Neural progenitor cell (in vitro differentiated cells): ENCODE measurements at regions not wholly inside any gene's neighbourhood (a gene's known extent, or its start where the extent isn't known, plus 50 kb on each side); places are given as distances from the start of the nearest gene placed in this dataset.

Source experiments
- EZH2phosphoT487 ChIP-seq: fragments of 200-600 bp; sonication (generic); IDR thresholded peaks from 2 replicates; pipeline ENCODE4 v1.6.1; 2017; ENCODE audit warnings: antibody characterized with exemption
- TF ChIP-seq, protein P1 (sequence below): fragments of 200-600 bp; sonication (generic); IDR thresholded peaks from 2 replicates; pipeline ENCODE4 v1.5.1; 2017; ENCODE audit warnings: antibody characterized with exemption, mild to moderate bottlenecking

DNA sequence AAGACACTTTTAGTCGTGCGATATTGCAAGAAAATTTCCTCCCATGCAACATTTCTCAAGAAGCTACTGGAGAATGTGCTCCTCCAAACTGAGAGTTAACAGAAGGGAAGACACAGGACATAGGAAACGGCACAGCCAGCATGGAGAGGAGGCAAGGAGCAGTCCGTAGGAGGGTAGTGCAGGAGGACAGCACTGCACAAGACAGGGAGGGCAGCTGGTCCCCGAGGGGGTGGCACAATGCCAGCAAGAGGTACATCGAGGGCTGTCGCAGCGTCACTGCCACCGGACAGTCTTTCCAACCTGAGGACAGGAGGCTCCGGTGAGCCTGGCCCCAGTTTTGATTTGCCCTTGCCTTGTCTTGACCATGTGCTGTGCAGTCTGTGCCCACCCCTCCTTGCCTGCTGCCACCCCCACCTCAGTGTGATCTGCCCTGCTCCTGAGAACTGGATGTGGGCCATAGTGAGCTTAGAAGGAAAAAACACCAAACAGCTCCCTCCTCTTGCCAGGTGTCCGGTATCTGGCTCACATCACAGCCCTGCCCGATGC is 81.6 kb upstream of the LAPTM4A start:
- TF ChIP-seq, protein P1, sequence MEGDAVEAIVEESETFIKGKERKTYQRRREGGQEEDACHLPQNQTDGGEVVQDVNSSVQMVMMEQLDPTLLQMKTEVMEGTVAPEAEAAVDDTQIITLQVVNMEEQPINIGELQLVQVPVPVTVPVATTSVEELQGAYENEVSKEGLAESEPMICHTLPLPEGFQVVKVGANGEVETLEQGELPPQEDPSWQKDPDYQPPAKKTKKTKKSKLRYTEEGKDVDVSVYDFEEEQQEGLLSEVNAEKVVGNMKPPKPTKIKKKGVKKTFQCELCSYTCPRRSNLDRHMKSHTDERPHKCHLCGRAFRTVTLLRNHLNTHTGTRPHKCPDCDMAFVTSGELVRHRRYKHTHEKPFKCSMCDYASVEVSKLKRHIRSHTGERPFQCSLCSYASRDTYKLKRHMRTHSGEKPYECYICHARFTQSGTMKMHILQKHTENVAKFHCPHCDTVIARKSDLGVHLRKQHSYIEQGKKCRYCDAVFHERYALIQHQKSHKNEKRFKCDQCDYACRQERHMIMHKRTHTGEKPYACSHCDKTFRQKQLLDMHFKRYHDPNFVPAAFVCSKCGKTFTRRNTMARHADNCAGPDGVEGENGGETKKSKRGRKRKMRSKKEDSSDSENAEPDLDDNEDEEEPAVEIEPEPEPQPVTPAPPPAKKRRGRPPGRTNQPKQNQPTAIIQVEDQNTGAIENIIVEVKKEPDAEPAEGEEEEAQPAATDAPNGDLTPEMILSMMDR, result no peak
- TF ChIP-seq EZH2phosphoT487, result no peak
